HepG2 (cell line): ENCODE measurements at regions not wholly inside any gene's neighbourhood (a gene's known extent, or its start where the extent isn't known, plus 50 kb on each side); places are given as distances from the start of the nearest gene placed in this dataset.

Experiments used
- ATAC-seq: fragments of 200-7000 bp; cut with Tn5 transposase; 3 replicates; pipeline ENCODE4 v1.9.1; 2020; ENCODE audit warnings: mild to moderate bottlenecking, moderate library complexity
- BruUV-seq: library from RNA; stranded (reverse); fragments of 400-500 nt; replicated peaks from 2 replicates; lab custom pipeline; 2021; lab: Mats Ljungman, UMichigan
- CTCF ChIA-PET: fragments of 300-600 bp; formaldehyde crosslinking; extraction: SDS; loops from one replicate; lab custom pipeline; 2021; ENCODE audit warnings: low total read pairs, inconsistent platforms, low intra/inter-chr PET ratio; lab: Yijun Ruan, JAX
- POLR2A ChIA-PET: fragments of 350-600 bp; sonication (Branson Sonifier 250); formaldehyde crosslinking; loops from one replicate; lab custom pipeline; 2020; ENCODE audit warnings: antibody characterized with exemption, inconsistent platforms; lab: Yijun Ruan, JAX
- DNase-seq: peaks from one replicate; pipeline ENCODE4 v3.0.0-alpha.2; 2015; ENCODE audit warnings: low spot score
- FAIRE-seq: peaks from 3 replicates; lab custom pipeline; 2011; peaks lifted over from hg19 to GRCh38; lab: Jason Lieb, UNC
- H2AFZ ChIP-seq: one replicate; pipeline ENCODE4 v1.6.1; 2011; ENCODE audit warnings: low read length, inconsistent platforms
- H3K27ac ChIP-seq: fragments of 300-600 bp; 3 replicates; pipeline ENCODE4 v1.8.0; 2011; ENCODE audit warnings: mixed run types, mild to moderate bottlenecking, mixed read lengths, low read length, inconsistent platforms; ENCODE audit not compliant: insufficient read depth; ENCODE audit errors: extremely low read length
- H3K27me3 ChIP-seq, 2 experiments: fragments of 200-600 bp in 1 of 2; 2 replicates in 1 of 2; 3 replicates in 1 of 2; pipeline versions ENCODE4 v1.6.0 to v1.8.0; 2011; ENCODE audit warnings: low read length in 2 of 2, mild to moderate bottlenecking in 2 of 2, moderate library complexity in 2 of 2, inconsistent platforms in 1 of 2; ENCODE audit not compliant: insufficient read depth in 2 of 2, control insufficient read depth in 1 of 2
- H3K36me3 ChIP-seq, 2 experiments: fragments of 200-600 bp in 1 of 2; replicated peaks in 1 of 2; 2 replicates in 1 of 2; 3 replicates in 1 of 2; pipeline versions ENCODE4 v1.5.1 to v1.8.0; 2011; ENCODE audit warnings: low read length in 2 of 2, inconsistent platforms in 1 of 2; ENCODE audit not compliant: insufficient read depth in 2 of 2, control insufficient read depth in 1 of 2
- H3K4me1 ChIP-seq: 2 replicates; pipeline ENCODE4 v1.5.1; 2012; ENCODE audit warnings: low read length, inconsistent platforms; ENCODE audit not compliant: insufficient read depth
- H3K4me2 ChIP-seq: 2 replicates; pipeline ENCODE4 v1.6.0; 2011; ENCODE audit warnings: low read depth, low read length, inconsistent platforms
- H3K4me3 ChIP-seq, 3 experiments: fragments of 200-600 bp in 1 of 3; sonication (generic), shearing (Covaris generic) in 1 of 3; replicated peaks in 1 of 3; 2 replicates each; pipeline ENCODE4 v1.5.1; 2011 to 2016; ENCODE audit warnings: low read length in 3 of 3, inconsistent platforms in 2 of 3, low read depth in 2 of 3, mild to moderate bottlenecking in 2 of 3, control low read depth in 1 of 3, mixed read lengths in 1 of 3; ENCODE audit not compliant: insufficient read depth in 1 of 3
- H3K79me2 ChIP-seq: one replicate; pipeline ENCODE4 v1.6.1; 2011; ENCODE audit warnings: low read length, inconsistent platforms; ENCODE audit not compliant: insufficient read depth
- H3K9ac ChIP-seq: 2 replicates; pipeline ENCODE4 v1.6.0; 2011; ENCODE audit warnings: mild to moderate bottlenecking, low read depth, low read length, inconsistent platforms; ENCODE audit not compliant: insufficient read depth
- H3K9me3 ChIP-seq: 2 replicates; pipeline ENCODE4 v1.5.1; 2012; ENCODE audit warnings: mild to moderate bottlenecking, low read length
- H4K20me1 ChIP-seq: 2 replicates; pipeline ENCODE4 v1.6.0; 2011; ENCODE audit warnings: inconsistent platforms, mild to moderate bottlenecking, low read length, moderate library complexity; ENCODE audit not compliant: insufficient read depth
- ATF5 ChIP-seq: sonication (generic); formaldehyde crosslinking; IDR thresholded peaks from 2 replicates; pipeline ENCODE4 v1.4.0; 2020; ENCODE audit warnings: mild to moderate bottlenecking, low read depth, missing genetic modification reagents
- FOSL1 ChIP-seq: sonication (generic); formaldehyde crosslinking; IDR thresholded peaks from 2 replicates; pipeline ENCODE4 v1.9.0; 2021; ENCODE audit warnings: missing genetic modification reagents, borderline replicate concordance
- PHB2 ChIP-seq: fragments of 450-650 bp; IDR thresholded peaks from 2 replicates; pipeline ENCODE4 v1.6.1; 2018; ENCODE audit not compliant: partially characterized antibody
- POGK ChIP-seq: sonication (generic); formaldehyde crosslinking; conservative IDR thresholded peaks from 2 replicates; pipeline ENCODE4 v1.8.0; 2022; ENCODE audit warnings: mild to moderate bottlenecking, moderate library complexity, missing genetic modification reagents
- REL ChIP-seq: sonication (generic); formaldehyde crosslinking; conservative IDR thresholded peaks from 2 replicates; pipeline ENCODE4 v1.8.0; 2022; ENCODE audit warnings: mild to moderate bottlenecking, missing genetic modification reagents, moderate library complexity
- RFXANK ChIP-seq: IDR thresholded peaks from 2 replicates; pipeline ENCODE4 v1.6.1; 2016
- SALL2 ChIP-seq: sonication (generic); formaldehyde crosslinking; IDR thresholded peaks from 2 replicates; pipeline ENCODE4 v1.8.1; 2023; ENCODE audit warnings: mild to moderate bottlenecking, missing genetic modification reagents, inconsistent platforms
- TCF12 ChIP-seq, 2 experiments: fragments of 450-650 bp in 1 of 2; sonication (generic) in 1 of 2; formaldehyde crosslinking in 1 of 2; IDR thresholded peaks; 2 replicates each; pipeline versions ENCODE4 v1.6.1 to v1.8.0; 2017 to 2022; ENCODE audit warnings: antibody characterized with exemption in 1 of 2, mild to moderate bottlenecking in 1 of 2, missing genetic modification reagents in 1 of 2, moderate library complexity in 1 of 2
- ZBTB3 ChIP-seq: sonication (generic); formaldehyde crosslinking; IDR thresholded peaks from 2 replicates; pipeline ENCODE4 v1.4.0; 2020; ENCODE audit warnings: low read depth, mild to moderate bottlenecking, moderate library complexity, missing genetic modification reagents, borderline replicate concordance
- ZNF12 ChIP-seq: sonication (generic); formaldehyde crosslinking; IDR thresholded peaks from 2 replicates; pipeline ENCODE4 v1.5.0; 2020; ENCODE audit warnings: missing genetic modification reagents
- ZNF343 ChIP-seq: sonication (generic); formaldehyde crosslinking; IDR thresholded peaks from 2 replicates; pipeline ENCODE4 v1.4.0; 2020; ENCODE audit warnings: mild to moderate bottlenecking, missing genetic modification reagents
- ZNF737 ChIP-seq: sonication (generic); formaldehyde crosslinking; IDR thresholded peaks from 2 replicates; pipeline ENCODE4 v1.5.0; 2020; ENCODE audit warnings: missing genetic modification reagents, mild to moderate bottlenecking, borderline replicate concordance
- WGBS: methylation state at CpG from one replicate; pipeline ENCODE4 v1.1.6; 2017; ENCODE audit warnings: low lambda C conversion rate; 5-methylcytosine and 5-hydroxymethylcytosine counted together
- in situ Hi-C: cut with HindIII; loops from 2 replicates; pipeline ENCODE4 v1.10.0; 2017; ENCODE audit warnings: low pct_unique_long_range_greater_than_20kb; ENCODE audit not compliant: extremely low pct_ligation_motif_present
- intact Hi-C: fragments of 100-400 bp; cut with micrococcal nuclease; formaldehyde crosslinking; loops from one replicate; pipeline ENCODE4 v1.10.0; 2022; ENCODE audit not compliant: unreplicated experiment

- POLR2A ChIA-PET, result no interaction called here
- H3K27ac ChIP-seq, result no peak overlapping the region
Observed at GRCh38 chr5:103621548-103621930, 59.0 kb upstream of the NUDT12 start.

GRCh38 chr5:103620851-103621547, 58.4 kb upstream of the NUDT12 start:
- ATAC-seq, result no peak
- Histone ChIP-seq H3K4me1 (no peaks in the 10 kb centered on the region), H3K27ac (no peak overlapping the region), H3K9ac (no peak overlapping the region), H2AFZ (no peak overlapping the region), H3K79me2 (no peaks in the 10 kb centered on the region), H3K36me3 (no peaks in the 10 kb centered on the region), H4K20me1 (no peaks in the 10 kb centered on the region), H3K4me3 (no peak overlapping the region), H3K4me2 (no peak overlapping the region), H3K9me3 (no peaks in the 10 kb centered on the region), H3K27me3 (no peaks in the 10 kb centered on the region)
- BruUV-seq, result no TSS peak
- CTCF ChIA-PET, result no interaction called here
- 3% methylated on average over 2 of the region's 2 CpGs for WGBS
- TF ChIP-seq RFXANK (CRISPR knock-in tag), result no peak
- no peak for TF ChIP-seq POGK (CRISPR knock-in tag)
- TF ChIP-seq REL (CRISPR knock-in tag), result no peak
- TF ChIP-seq SALL2 (CRISPR knock-in tag), result no peak
- no peak for TF ChIP-seq ZNF737 (CRISPR knock-in tag)
- in situ Hi-C loops, result no loop called here
- DNase-seq, result no peak
- POLR2A ChIA-PET, result no interaction called here
- intact Hi-C loops, result no loop called here
- FAIRE-seq, result no peak

More at GRCh38 chr5:103621548-103621930, 59.0 kb upstream of the NUDT12 start:
- no peak for TF ChIP-seq ZNF343 (CRISPR knock-in tag)
- TF ChIP-seq ZBTB3, result no peak
- TF ChIP-seq ZNF12 (CRISPR knock-in tag), result no peak
- TF ChIP-seq TCF12 (IDR thresholded peaks at IDR 0.05), result no peak
- no peak for TF ChIP-seq TCF12 (CRISPR knock-in tag; IDR thresholded peaks at IDR 0.05)
- no peak for TF ChIP-seq FOSL1
- no peak for TF ChIP-seq PHB2
- TF ChIP-seq ATF5, result no peak
- ATAC-seq (no peak), FAIRE-seq (no peak), DNase-seq (no peak)
- Histone ChIP-seq H3K4me3 (no peak overlapping the region), H3K36me3 (no peaks in the 10 kb centered on the region), H3K27me3 (no peaks in the 10 kb centered on the region), H4K20me1 (no peaks in the 10 kb centered on the region), H3K9me3 (no peaks in the 10 kb centered on the region), H3K4me1 (no peaks in the 10 kb centered on the region), H2AFZ (no peak overlapping the region), H3K79me2 (no peaks in the 10 kb centered on the region), H3K9ac (no peak overlapping the region), H3K4me2 (no peak overlapping the region)
- CTCF ChIA-PET, result no interaction called here
- intact Hi-C loops, result no loop called here
- BruUV-seq, result no TSS peak
- WGBS, result 46% methylated on average over 1 of the region's 1 CpG
- in situ Hi-C loops, result no loop called here
